ENCODE measurements at regions not wholly inside any gene's neighbourhood (a gene's known extent, or its start where the extent isn't known, plus 50 kb on each side); places are given as distances from the start of the nearest gene placed in this dataset.

DNA sequence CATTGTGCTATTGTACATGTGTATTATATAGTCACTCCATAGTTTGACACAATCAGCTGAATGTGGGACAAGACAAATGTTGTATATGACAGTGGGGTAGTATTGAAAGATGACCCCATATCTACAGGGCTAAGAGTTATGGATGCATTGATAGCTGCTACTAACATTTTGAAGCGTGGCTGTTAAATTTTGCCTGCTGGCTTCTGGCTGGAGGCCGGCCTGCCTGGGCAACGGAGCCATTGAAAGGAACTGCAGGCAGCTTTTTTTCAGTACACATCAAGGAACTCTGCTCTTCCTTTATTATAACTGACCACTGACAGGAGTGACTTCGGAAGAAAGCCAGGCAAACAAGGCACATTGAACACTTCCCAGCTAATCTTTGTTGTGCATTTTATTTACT is 76.1 kb upstream of the TMEM33 start:
- H3K27me3 ChIP-seq (ENCODE audit: control insufficient read depth, insufficient read depth, low read length), result peaks cover 49% of the 10 kb centered on the region
- no peaks in the 10 kb centered on the region for H3K36me3 ChIP-seq (ENCODE audit: control insufficient read depth, insufficient read depth, low read length)
- no peaks in the 10 kb centered on the region for H3K4me1 ChIP-seq (ENCODE audit: control insufficient read depth, insufficient read depth, low read length)
- WGBS (ENCODE audit: insufficient coverage), result 10% methylated on average over 3 of the region's 4 CpGs
- H3K27ac ChIP-seq (ENCODE audit: low read depth, low read length), result no peak overlapping the region
- H3K9me3 ChIP-seq (ENCODE audit: control insufficient read depth, insufficient read depth, low read length), result no peaks in the 10 kb centered on the region
- peak in 1 of 6 donors; percentile 18 for DNase-seq (ENCODE audit: low read depth in 4 of 6, low spot score in 6 of 6)
- H3K4me3 ChIP-seq (ENCODE audit: low read depth, low read length), result no peak overlapping the region

DNA sequence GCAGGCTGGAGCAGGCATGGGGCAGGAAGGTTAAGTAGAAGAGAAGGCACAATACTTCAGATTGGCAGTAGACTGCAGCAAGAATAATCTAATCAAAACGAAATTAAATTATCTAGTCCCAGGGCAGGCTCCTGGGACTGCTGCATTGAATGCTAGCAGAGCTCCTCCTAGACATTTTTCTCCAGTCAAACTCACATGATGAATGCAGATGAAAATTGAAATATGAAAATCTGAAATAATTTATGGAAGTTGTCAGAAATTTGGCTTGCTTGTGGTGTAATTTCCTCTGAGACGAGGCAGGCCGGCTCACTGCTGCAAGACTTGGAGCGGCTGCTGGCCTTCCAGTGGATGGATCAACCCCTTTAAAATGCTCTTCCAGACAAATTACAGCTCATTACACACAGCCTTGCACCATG is 78.0 kb upstream of the TMEM33 start:
- no peak overlapping the region for H3K27ac ChIP-seq (ENCODE audit: low read depth, low read length)
- H3K36me3 ChIP-seq (ENCODE audit: control insufficient read depth, insufficient read depth, low read length), result no peaks in the 10 kb centered on the region
- peaks cover 39% of the 10 kb centered on the region for H3K27me3 ChIP-seq (ENCODE audit: control insufficient read depth, insufficient read depth, low read length)
- 88% methylated on average over 3 of the region's 4 CpGs for WGBS (ENCODE audit: insufficient coverage)
- no peaks in the 10 kb centered on the region for H3K4me1 ChIP-seq (ENCODE audit: control insufficient read depth, insufficient read depth, low read length)
- DNase-seq (ENCODE audit: low read depth in 4 of 6, low spot score in 6 of 6), result no peak
- no peak overlapping the region for H3K4me3 ChIP-seq (ENCODE audit: low read depth, low read length)
- H3K9me3 ChIP-seq (ENCODE audit: control insufficient read depth, insufficient read depth, low read length), result no peaks in the 10 kb centered on the region

DNA sequence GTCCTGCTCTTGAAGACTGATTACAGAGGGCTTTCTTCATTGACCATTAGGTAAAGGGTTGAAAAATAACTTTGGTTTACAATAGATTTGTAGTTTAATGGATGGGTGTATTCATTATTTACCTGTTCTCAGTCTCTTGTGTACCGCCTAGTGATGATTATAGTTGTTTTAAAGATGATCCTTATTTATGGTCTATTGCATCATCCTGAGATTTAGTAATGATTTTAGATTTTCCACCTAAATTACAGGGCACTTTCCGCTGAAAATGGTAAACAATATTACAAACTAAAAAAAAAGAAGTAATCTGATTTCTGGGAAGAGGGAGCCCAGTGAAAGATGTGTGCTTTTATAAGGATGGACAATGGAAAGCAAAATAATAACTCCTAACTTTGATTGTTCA is 78.4 kb upstream of the TMEM33 start:
- no peak overlapping the region for H3K27ac ChIP-seq (ENCODE audit: low read depth, low read length)
- WGBS (ENCODE audit: insufficient coverage), result no CpG with 5 or more reads among the region's 2 CpGs
- no peaks in the 10 kb centered on the region for H3K4me1 ChIP-seq (ENCODE audit: control insufficient read depth, insufficient read depth, low read length)
- no peak for DNase-seq (ENCODE audit: low read depth in 4 of 6, low spot score in 6 of 6)
- peaks cover 34% of the 10 kb centered on the region for H3K27me3 ChIP-seq (ENCODE audit: control insufficient read depth, insufficient read depth, low read length)
- H3K9me3 ChIP-seq (ENCODE audit: control insufficient read depth, insufficient read depth, low read length), result no peaks in the 10 kb centered on the region
- H3K36me3 ChIP-seq (ENCODE audit: control insufficient read depth, insufficient read depth, low read length), result no peaks in the 10 kb centered on the region
- no peak overlapping the region for H3K4me3 ChIP-seq (ENCODE audit: low read depth, low read length)

DNA sequence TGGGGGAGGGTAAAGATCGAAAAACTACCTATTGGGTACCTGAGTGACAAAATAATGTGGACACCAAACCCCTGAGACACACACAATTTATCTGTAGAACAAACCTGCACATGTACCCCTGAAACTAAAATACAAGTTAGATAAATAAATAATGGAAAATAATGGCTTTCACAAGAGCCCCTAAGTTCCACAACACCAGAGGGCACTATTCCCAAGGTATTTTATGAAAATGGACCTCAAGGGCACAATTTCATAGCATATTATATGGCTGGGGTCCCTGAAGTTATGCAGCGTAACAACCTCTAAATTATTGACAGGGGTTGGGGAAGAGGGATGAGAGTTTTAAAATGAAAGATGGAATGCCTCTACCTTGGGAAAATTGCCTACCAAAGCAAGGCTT is 81.3 kb upstream of the TMEM33 start:
- no peaks in the 10 kb centered on the region for H3K4me1 ChIP-seq (ENCODE audit: control insufficient read depth, insufficient read depth, low read length)
- H3K36me3 ChIP-seq (ENCODE audit: control insufficient read depth, insufficient read depth, low read length), result no peaks in the 10 kb centered on the region
- no peaks in the 10 kb centered on the region for H3K9me3 ChIP-seq (ENCODE audit: control insufficient read depth, insufficient read depth, low read length)
- no peak overlapping the region for H3K27ac ChIP-seq (ENCODE audit: low read depth, low read length)
- no peak for DNase-seq (ENCODE audit: low read depth in 4 of 6, low spot score in 6 of 6)
- H3K27me3 ChIP-seq (ENCODE audit: control insufficient read depth, insufficient read depth, low read length), result peaks cover 24% of the 10 kb centered on the region
- no peak overlapping the region for H3K4me3 ChIP-seq (ENCODE audit: low read depth, low read length)
- WGBS (ENCODE audit: insufficient coverage), result no CpG with 5 or more reads among the region's 2 CpGs

DNA sequence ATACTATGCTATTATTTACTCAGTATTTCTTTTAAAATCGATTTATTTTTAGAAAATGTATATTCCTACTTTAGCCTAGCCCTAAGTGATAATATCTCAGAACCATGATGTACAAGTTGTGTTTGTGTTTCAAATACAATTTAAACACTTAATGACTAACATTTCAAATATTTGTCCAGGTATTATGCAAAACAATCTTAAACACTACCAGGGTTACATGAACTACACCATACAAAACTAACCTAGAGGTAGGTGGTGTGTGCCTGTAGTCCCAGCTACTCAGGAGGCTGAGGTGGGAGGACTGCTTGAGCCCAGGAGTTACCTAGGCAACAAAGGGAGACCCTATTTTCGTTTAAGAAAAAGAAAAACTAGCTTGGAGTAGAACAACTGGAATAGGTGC is 83.0 kb upstream of the TMEM33 start:
- no peaks in the 10 kb centered on the region for H3K9me3 ChIP-seq (ENCODE audit: control insufficient read depth, insufficient read depth, low read length)
- H3K27me3 ChIP-seq (ENCODE audit: control insufficient read depth, insufficient read depth, low read length), result peaks cover 18% of the 10 kb centered on the region
- 14% methylated on average over 1 of the region's 2 CpGs for WGBS (ENCODE audit: insufficient coverage)

DNA sequence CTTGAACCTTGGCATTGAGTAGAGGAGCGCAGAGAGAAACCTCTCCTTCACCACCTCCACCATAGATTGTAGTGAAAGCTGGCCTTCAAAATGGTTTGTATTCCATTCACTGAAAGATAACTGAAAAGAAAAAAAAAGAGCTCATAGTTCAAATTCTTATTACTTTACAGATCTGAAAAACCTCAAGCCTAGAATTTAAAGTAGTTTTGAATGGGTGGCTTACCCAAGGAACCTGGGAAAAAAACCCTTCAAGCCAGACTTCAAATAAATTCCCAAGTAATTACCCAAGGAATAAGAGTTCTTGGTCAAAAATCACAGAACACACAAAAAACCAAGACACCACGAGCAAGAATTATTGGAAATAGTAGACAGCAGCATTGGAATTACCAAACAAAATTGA is 83.6 kb upstream of the TMEM33 start:
- Histone ChIP-seq H3K9me3 (ENCODE audit: control insufficient read depth, insufficient read depth, low read length) (no peaks in the 10 kb centered on the region), H3K4me3 (ENCODE audit: low read depth, low read length) (no peak overlapping the region), H3K4me1 (ENCODE audit: control insufficient read depth, insufficient read depth, low read length) (no peaks in the 10 kb centered on the region), H3K36me3 (ENCODE audit: control insufficient read depth, insufficient read depth, low read length) (no peaks in the 10 kb centered on the region), H3K27me3 (ENCODE audit: control insufficient read depth, insufficient read depth, low read length) (peaks cover 14% of the 10 kb centered on the region), H3K27ac (ENCODE audit: low read depth, low read length) (no peak overlapping the region)
- no CpG with 5 or more reads among the region's 2 CpGs for WGBS (ENCODE audit: insufficient coverage)
- no peak for DNase-seq (ENCODE audit: low read depth in 4 of 6, low spot score in 6 of 6)

More for the DNA sequence above, 83.0 kb upstream of the TMEM33 start:
- H3K27ac ChIP-seq (ENCODE audit: low read depth, low read length), result no peak overlapping the region
- H3K4me3 ChIP-seq (ENCODE audit: low read depth, low read length), result no peak overlapping the region
- no peaks in the 10 kb centered on the region for H3K4me1 ChIP-seq (ENCODE audit: control insufficient read depth, insufficient read depth, low read length)
- no peaks in the 10 kb centered on the region for H3K36me3 ChIP-seq (ENCODE audit: control insufficient read depth, insufficient read depth, low read length)
- no peak for DNase-seq (ENCODE audit: low read depth in 4 of 6, low spot score in 6 of 6)

DNA sequence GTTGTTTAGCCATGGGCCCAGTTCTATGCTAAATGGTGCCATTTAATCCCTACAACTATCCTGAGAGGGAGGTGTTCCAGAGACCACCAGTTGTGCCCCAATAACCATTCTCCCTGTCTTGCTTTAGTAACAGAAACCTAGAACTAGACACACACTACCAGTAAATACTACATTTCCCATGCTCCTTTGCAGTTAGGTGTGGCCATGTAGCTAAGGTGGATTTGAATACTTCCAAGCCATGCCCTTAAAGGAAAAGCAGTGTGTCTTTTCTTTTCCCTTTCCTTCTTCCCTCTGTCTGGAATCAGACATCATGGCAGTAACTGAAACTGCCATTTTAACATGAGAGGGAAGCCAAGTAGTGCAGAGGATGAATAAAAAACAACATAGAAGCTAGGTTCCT is 90.9 kb upstream of the TMEM33 start:
- no peak for DNase-seq (ENCODE audit: low read depth in 4 of 6, low spot score in 6 of 6)
- Histone ChIP-seq H3K27me3 (ENCODE audit: control insufficient read depth, insufficient read depth, low read length) (no peaks in the 10 kb centered on the region), H3K27ac (ENCODE audit: low read depth, low read length) (no peak overlapping the region), H3K9me3 (ENCODE audit: control insufficient read depth, insufficient read depth, low read length) (no peaks in the 10 kb centered on the region), H3K36me3 (ENCODE audit: control insufficient read depth, insufficient read depth, low read length) (no peaks in the 10 kb centered on the region), H3K4me1 (ENCODE audit: control insufficient read depth, insufficient read depth, low read length) (no peaks in the 10 kb centered on the region), H3K4me3 (ENCODE audit: low read depth, low read length) (no peak overlapping the region)

DNA sequence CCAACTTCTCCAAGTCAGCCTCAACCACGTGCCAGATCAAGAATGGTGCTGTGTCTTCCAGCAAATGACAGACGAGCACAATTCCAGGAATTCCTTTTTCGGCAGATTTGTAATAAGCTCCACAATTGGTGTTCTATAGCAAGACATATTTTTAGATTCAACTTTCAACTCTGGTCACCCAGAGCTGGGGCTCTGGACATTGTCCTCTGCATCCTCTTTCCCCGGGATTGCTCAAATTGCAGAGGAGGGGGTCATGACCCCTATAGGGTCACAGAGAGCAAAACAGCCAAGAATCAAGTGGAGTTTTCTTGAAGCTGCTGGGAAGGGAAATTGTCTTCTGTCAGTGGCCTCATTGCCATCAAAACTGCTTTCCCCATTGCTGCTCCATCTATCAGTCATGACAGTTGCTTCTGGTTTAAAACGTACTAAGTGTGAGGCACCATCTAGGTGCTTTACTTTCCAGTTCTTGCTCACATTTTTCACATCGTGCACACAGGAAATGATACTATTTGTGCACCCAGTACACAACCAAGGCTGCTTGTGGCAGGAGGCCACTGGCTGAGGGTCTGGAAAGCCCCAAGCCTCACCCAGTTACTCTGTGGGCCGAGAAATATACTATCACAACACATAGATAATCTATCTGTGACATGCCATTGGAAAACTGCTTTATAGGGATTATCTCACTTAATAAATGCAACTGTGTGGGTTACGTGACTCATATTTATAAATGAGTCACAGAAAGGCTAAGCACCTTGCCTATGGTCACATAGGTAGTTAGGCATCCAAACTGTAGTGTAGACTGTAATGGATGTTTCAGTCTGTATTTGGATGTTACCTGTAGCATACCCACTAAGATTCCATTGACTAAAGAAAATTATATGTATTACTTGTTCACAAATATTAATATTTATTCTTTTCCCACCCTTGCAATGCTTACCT is 91.7 kb upstream of the PHOX2B start:
- Histone ChIP-seq H3K36me3 (ENCODE audit: control insufficient read depth, insufficient read depth, low read length) (no peaks in the 10 kb centered on the region), H3K9me3 (ENCODE audit: control insufficient read depth, insufficient read depth, low read length) (no peaks in the 10 kb centered on the region), H3K4me1 (ENCODE audit: control insufficient read depth, insufficient read depth, low read length) (no peaks in the 10 kb centered on the region), H3K27ac (ENCODE audit: low read depth, low read length) (no peak overlapping the region), H3K27me3 (ENCODE audit: control insufficient read depth, insufficient read depth, low read length) (no peaks in the 10 kb centered on the region), H3K4me3 (ENCODE audit: low read depth, low read length) (no peak overlapping the region)
- DNase-seq (ENCODE audit: low read depth in 4 of 6, low spot score in 6 of 6), result no peak
- WGBS (ENCODE audit: insufficient coverage), result 71% methylated on average over 3 of the region's 8 CpGs

DNA sequence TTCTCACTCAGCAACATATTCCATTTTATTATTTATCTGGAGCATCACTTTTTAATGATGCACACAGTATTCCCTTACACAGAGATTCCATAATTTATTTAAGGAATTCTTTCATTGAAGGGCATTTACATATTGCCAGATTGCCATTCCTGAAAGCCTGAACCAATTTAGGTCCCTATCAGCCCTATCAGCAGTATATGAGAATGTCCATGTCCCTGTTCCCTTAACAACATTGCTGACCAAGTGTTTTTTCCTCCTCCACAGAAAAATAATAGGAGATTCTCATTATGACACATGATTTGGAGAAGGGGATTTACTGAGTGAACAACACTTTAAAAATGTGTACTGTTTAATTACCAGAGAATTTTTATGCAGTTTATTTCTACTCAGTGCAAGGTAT is 90.1 kb upstream of the PHOX2B start:
- no peak overlapping the region for H3K4me3 ChIP-seq (ENCODE audit: low read depth, low read length)
- no peak for DNase-seq (ENCODE audit: low read depth in 4 of 6, low spot score in 6 of 6)
- H3K4me1 ChIP-seq (ENCODE audit: control insufficient read depth, insufficient read depth, low read length), result no peaks in the 10 kb centered on the region
- H3K9me3 ChIP-seq (ENCODE audit: control insufficient read depth, insufficient read depth, low read length), result no peaks in the 10 kb centered on the region
- no peak overlapping the region for H3K27ac ChIP-seq (ENCODE audit: low read depth, low read length)
- H3K36me3 ChIP-seq (ENCODE audit: control insufficient read depth, insufficient read depth, low read length), result no peaks in the 10 kb centered on the region
- no peaks in the 10 kb centered on the region for H3K27me3 ChIP-seq (ENCODE audit: control insufficient read depth, insufficient read depth, low read length)

DNA sequence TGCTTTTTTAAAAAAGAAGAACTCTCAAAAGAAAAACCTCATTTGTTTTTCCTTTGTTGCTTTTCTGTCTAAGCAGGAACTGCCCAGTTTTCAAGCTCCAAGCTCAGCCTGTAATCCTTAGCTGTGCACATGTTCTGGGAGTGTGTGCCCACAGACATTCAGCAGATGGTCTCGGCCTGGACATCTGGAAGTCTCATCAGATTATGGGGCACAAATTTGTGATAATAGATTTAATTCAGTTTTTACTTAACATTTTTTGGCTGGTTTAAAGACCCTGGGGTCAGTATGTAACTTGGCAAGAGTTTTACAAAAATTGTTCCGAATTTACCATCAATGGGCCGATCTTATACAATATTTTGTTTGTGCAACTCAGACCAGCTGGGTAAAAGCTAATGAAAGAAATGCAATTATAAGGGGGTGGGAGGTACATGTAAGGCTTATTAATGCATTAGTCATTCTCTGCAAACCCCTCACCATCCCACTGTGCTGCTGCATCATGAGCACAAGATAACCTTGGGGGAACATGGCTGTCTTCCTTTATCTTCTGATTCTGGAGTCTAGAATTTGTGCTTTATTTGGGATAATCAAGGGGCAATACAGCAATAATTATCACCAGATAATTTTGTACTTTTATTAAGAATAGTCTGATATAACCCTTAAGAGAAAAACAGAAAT is 86.9 kb upstream of the PHOX2B start:
- WGBS (ENCODE audit: insufficient coverage), result no CpG with 5 or more reads among the region's 3 CpGs
- no peak overlapping the region for H3K4me3 ChIP-seq (ENCODE audit: low read depth, low read length)
- no peaks in the 10 kb centered on the region for H3K27me3 ChIP-seq (ENCODE audit: control insufficient read depth, insufficient read depth, low read length)

More for the DNA sequence above, 86.9 kb upstream of the PHOX2B start:
- DNase-seq (ENCODE audit: low read depth in 4 of 6, low spot score in 6 of 6), result peak in 1 of 6 donors; percentile 22
- Histone ChIP-seq H3K36me3 (ENCODE audit: control insufficient read depth, insufficient read depth, low read length) (no peaks in the 10 kb centered on the region), H3K4me1 (ENCODE audit: control insufficient read depth, insufficient read depth, low read length) (no peaks in the 10 kb centered on the region), H3K9me3 (ENCODE audit: control insufficient read depth, insufficient read depth, low read length) (no peaks in the 10 kb centered on the region), H3K27ac (ENCODE audit: low read depth, low read length) (no peak overlapping the region)
